Right cardiac atrium (tissue), 5 donors: ENCODE measurements at regions not wholly inside any gene's neighbourhood (a gene's known extent, or its start where the extent isn't known, plus 50 kb on each side); places are given as distances from the start of the nearest gene placed in this dataset.
"Not testable (repeated sequence)": the region's sequence is repeated elsewhere in the genome, so short reads cannot be mapped to it uniquely, and the experiment has no call there.

Experiments
- ATAC-seq, 2 donors: fragments of 200-7000 bp; cut with Tn5 transposase; one replicate each; pipeline versions ENCODE4 v1.8.0 to v1.9.1; 2020; ENCODE audit warnings: moderate library complexity in 2 of 2, mild to moderate bottlenecking in 1 of 2
- DNase-seq, 3 donors: peaks; one replicate each; pipeline ENCODE4 v3.0.0-alpha.2; 2020
- H3K27ac ChIP-seq: one replicate; pipeline ENCODE4 v1.5.1; 2013; ENCODE audit warnings: mild to moderate bottlenecking, low read length, control low read depth, moderate library complexity
- H3K27me3 ChIP-seq: one replicate; pipeline ENCODE4 v1.6.1; 2013; ENCODE audit not compliant: control insufficient read depth, insufficient read depth
- H3K4me1 ChIP-seq: one replicate; pipeline ENCODE4 v1.6.1; 2013; ENCODE audit warnings: low read length; ENCODE audit not compliant: control insufficient read depth, insufficient read depth
- H3K4me3 ChIP-seq: one replicate; pipeline ENCODE4 v1.5.1; 2013; ENCODE audit warnings: low read length, control low read depth
- H3K9me3 ChIP-seq: one replicate; pipeline ENCODE4 v1.6.1; 2013; ENCODE audit warnings: low read length; ENCODE audit not compliant: control insufficient read depth
- WGBS: extraction: QIAGEN DNeasy Blood & Tissue Kit; methylation state at CpG from one replicate; pipeline ENCODE4 v1.1.7; 2013; 5-methylcytosine and 5-hydroxymethylcytosine counted together
- intact Hi-C, 4 donors: fragments of 100-400 bp; cut with DNase I; formaldehyde crosslinking; loops; one replicate each; pipeline versions ENCODE4 v1.11.0 to v1.14.0; 2022 to 2023
- donor health status: healthy with polysubstance abuse.
- donor health status: DM: no; HTN: yes; CAD: no.
- donor health status: DM: no; HTN: no; CAD: no.
- donor health status: DM: no; HTN: yes; CAD: no; lungs with severe emphysema.
- donor health status: DM: yes; HTN: yes; CAD: no.

GRCh38 chr6:144395826-144396225, 110.7 kb downstream of the UTRN start:
- Histone ChIP-seq H3K4me3 (no peak overlapping the region), H3K27ac (no peak overlapping the region), H3K4me1 (no peaks in the 10 kb centered on the region), H3K27me3 (no peaks in the 10 kb centered on the region), H3K9me3 (no peaks in the 10 kb centered on the region)
- 83% methylated on average over 1 of the region's 1 CpG for WGBS
- intact Hi-C loops = no loop called here
- no peak for ATAC-seq
- no peak for DNase-seq

GRCh38 chr6:144397141-144397540, 112.0 kb downstream of the UTRN start:
- WGBS = 95% methylated on average over 4 of the region's 4 CpGs
- ATAC-seq = no peak
- DNase-seq = no peak
- Histone ChIP-seq H3K4me3 (no peak overlapping the region), H3K27ac (no peak overlapping the region), H3K27me3 (no peaks in the 10 kb centered on the region), H3K4me1 (peaks cover 2% of the 10 kb centered on the region), H3K9me3 (no peaks in the 10 kb centered on the region)
- intact Hi-C loops = no loop called here

- no peak for ATAC-seq
- intact Hi-C loops = no loop called here
- 88% methylated on average over 5 of the region's 5 CpGs for WGBS
- H3K9me3 ChIP-seq = no peaks in the 10 kb centered on the region
- DNase-seq = no peak
- no peak overlapping the region for H3K4me3 ChIP-seq
- no peak overlapping the region for H3K27ac ChIP-seq
- H3K27me3 ChIP-seq = no peaks in the 10 kb centered on the region
- peaks cover 2% of the 10 kb centered on the region for H3K4me1 ChIP-seq
Observed at GRCh38 chr6:144400321-144400720, 115.2 kb downstream of the UTRN start.

- Histone ChIP-seq H3K27me3 (no peaks in the 10 kb centered on the region), H3K4me1 (peaks cover 4% of the 10 kb centered on the region), H3K27ac (peak overlapping the region; percentile 3), H3K4me3 (no peak overlapping the region), H3K9me3 (no peaks in the 10 kb centered on the region)
- 96% methylated on average over 13 of the region's 13 CpGs for WGBS
- DNase-seq (no peak), ATAC-seq (peak in 1 of 2 donors; percentile 38)
- intact Hi-C loops = no loop called here
Observed at GRCh38 chr6:144401736-144402733, 116.9 kb downstream of the UTRN start.

GRCh38 chr6:144402750-144403149, 117.6 kb downstream of the UTRN start:
- 88% methylated on average over 8 of the region's 8 CpGs for WGBS
- peaks cover 4% of the 10 kb centered on the region for H3K4me1 ChIP-seq
- H3K27ac ChIP-seq = no peak overlapping the region
- no peaks in the 10 kb centered on the region for H3K27me3 ChIP-seq
- H3K9me3 ChIP-seq = no peaks in the 10 kb centered on the region
- DNase-seq (no peak), ATAC-seq (no peak)
- no peak overlapping the region for H3K4me3 ChIP-seq
- intact Hi-C loops = no loop called here

GRCh38 chr6:144405163-144405562, 120.0 kb downstream of the UTRN start:
- H3K4me1 ChIP-seq = peaks cover 4% of the 10 kb centered on the region
- intact Hi-C loops = no loop called here
- no peak overlapping the region for H3K27ac ChIP-seq
- H3K9me3 ChIP-seq = no peaks in the 10 kb centered on the region
- H3K27me3 ChIP-seq = no peaks in the 10 kb centered on the region
- 56% methylated on average over 5 of the region's 5 CpGs for WGBS
- DNase-seq (no peak), ATAC-seq (peak in 1 of 2 donors; percentile 50)
- H3K4me3 ChIP-seq = no peak overlapping the region

GRCh38 chr6:144406796-144407195, 121.7 kb downstream of the UTRN start:
- peaks cover 2% of the 10 kb centered on the region for H3K4me1 ChIP-seq
- WGBS = 61% methylated on average over 3 of the region's 3 CpGs
- no peak for DNase-seq
- no peak overlapping the region for H3K27ac ChIP-seq
- intact Hi-C loops = no loop called here
- H3K27me3 ChIP-seq = no peaks in the 10 kb centered on the region
- H3K4me3 ChIP-seq = no peak overlapping the region
- peak; percentile 54 to 80 for ATAC-seq
- no peaks in the 10 kb centered on the region for H3K9me3 ChIP-seq

GRCh38 chr6:144408161-144408560, 123.0 kb downstream of the UTRN start:
- Histone ChIP-seq H3K27ac (no peak overlapping the region), H3K9me3 (no peaks in the 10 kb centered on the region), H3K4me3 (no peak overlapping the region), H3K4me1 (peaks cover 2% of the 10 kb centered on the region), H3K27me3 (no peaks in the 10 kb centered on the region)
- DNase-seq (peak; percentile 77 to 88 (median 84)), ATAC-seq (peak; percentile 79)
- WGBS = 39% methylated on average over 6 of the region's 6 CpGs
- intact Hi-C loops = no loop called here

GRCh38 chr6:144410059-144410458, 124.9 kb downstream of the UTRN start:
- intact Hi-C loops = no loop called here
- ATAC-seq (no peak), DNase-seq (no peak)
- no peak overlapping the region for H3K4me3 ChIP-seq
- no peak overlapping the region for H3K27ac ChIP-seq
- no peaks in the 10 kb centered on the region for H3K27me3 ChIP-seq
- no peaks in the 10 kb centered on the region for H3K9me3 ChIP-seq
- H3K4me1 ChIP-seq = peaks cover 2% of the 10 kb centered on the region

GRCh38 chr6:144410574-144410973, 125.4 kb downstream of the UTRN start:
- WGBS = over 99% methylated on average over 2 of the region's 2 CpGs
- H3K27ac ChIP-seq, ATAC-seq, H3K4me3 ChIP-seq, H3K27me3 ChIP-seq, DNase-seq, H3K4me1 ChIP-seq, intact Hi-C loops, H3K9me3 ChIP-seq: not testable (repeated sequence)

GRCh38 chr6:144411531-144412165, 126.5 kb downstream of the UTRN start:
- intact Hi-C loops = no loop called here
- H3K9me3 ChIP-seq = no peaks in the 10 kb centered on the region
- 82% methylated on average over 6 of the region's 6 CpGs for WGBS
- H3K27me3 ChIP-seq = no peaks in the 10 kb centered on the region
- no peak for ATAC-seq
- peaks cover 8% of the 10 kb centered on the region for H3K4me1 ChIP-seq
- H3K4me3 ChIP-seq = no peak overlapping the region
- H3K27ac ChIP-seq = no peak overlapping the region
- no peak for DNase-seq
